Keratinocyte (primary cell): ENCODE measurements at regions not wholly inside any gene's neighbourhood (a gene's known extent, or its start where the extent isn't known, plus 50 kb on each side); places are given as distances from the start of the nearest gene placed in this dataset.

ENCODE experiments used
- CTCF ChIP-seq, 3 experiments: IDR thresholded peaks in 1 of 3; conservative IDR thresholded peaks in 1 of 3; optimal IDR thresholded peaks in 1 of 3; 2 replicates in 2 of 3; 3 replicates in 1 of 3; pipeline versions ENCODE3 to v1.5.1; 2011; ENCODE audit warnings: low read length in 3 of 3, mild to moderate bottlenecking in 3 of 3, moderate library complexity in 2 of 3, control low read depth in 1 of 3, inconsistent platforms in 1 of 3; ENCODE audit not compliant: insufficient read depth in 2 of 3; ENCODE audit errors: extremely low read depth in 1 of 3
- EZH2 ChIP-seq: IDR thresholded peaks from one replicate; pipeline ENCODE4 v1.6.1; 2012; ENCODE audit warnings: inconsistent platforms, mild to moderate bottlenecking, low read length, moderate library complexity

- TF ChIP-seq CTCF (optimal IDR thresholded peaks at IDR 0.05 in 1 of 3, IDR thresholded peaks at IDR 0.05 in 1 of 3, conservative IDR thresholded peaks at IDR 0.05 in 1 of 3; ENCODE audit: extremely low read depth in 1 of 3, insufficient read depth in 2 of 3, low read length in 3 of 3), result no peak
- TF ChIP-seq EZH2, result no peak
Measured at GRCh38 chr2:145422576-145422975, 902.7 kb upstream of the ZEB2 start.
